H9 (cell line): ENCODE measurements at regions not wholly inside any gene's neighbourhood (a gene's known extent, or its start where the extent isn't known, plus 50 kb on each side); places are given as distances from the start of the nearest gene placed in this dataset.

Experiments used
- DNase-seq: peaks from one replicate; pipeline ENCODE4 v3.0.0-alpha.2; 2017
- H2AFZ ChIP-seq: one replicate; pipeline ENCODE4 v1.6.1; 2013; ENCODE audit warnings: mild to moderate bottlenecking, low read length, control low read depth, moderate library complexity
- H2AK5ac ChIP-seq: 2 replicates; pipeline ENCODE4 v1.6.1; 2013; ENCODE audit warnings: low read length, control low read depth, mixed read lengths; ENCODE audit not compliant: insufficient read length
- H2BK120ac ChIP-seq: one replicate; pipeline ENCODE4 v1.6.1; 2013; ENCODE audit warnings: low read depth, mild to moderate bottlenecking, low read length, control low read depth, inconsistent platforms; ENCODE audit not compliant: poor library complexity, severe bottlenecking
- H2BK12ac ChIP-seq: 2 replicates; pipeline ENCODE4 v1.6.1; 2013; ENCODE audit warnings: low read length, control low read depth, mixed read lengths, low read depth; ENCODE audit not compliant: insufficient read length
- H2BK15ac ChIP-seq: 2 replicates; pipeline ENCODE4 v1.6.1; 2013; ENCODE audit warnings: low read depth, low read length, control low read depth
- H2BK20ac ChIP-seq: one replicate; pipeline ENCODE4 v1.6.1; 2013; ENCODE audit warnings: low read depth, mild to moderate bottlenecking, low read length, control low read depth, inconsistent platforms; ENCODE audit not compliant: poor library complexity, severe bottlenecking
- H2BK5ac ChIP-seq: 2 replicates; pipeline ENCODE4 v1.6.1; 2013; ENCODE audit warnings: low read length, control low read depth, mixed read lengths; ENCODE audit not compliant: insufficient read length
- H3K14ac ChIP-seq: 2 replicates; pipeline ENCODE4 v1.6.1; 2013; ENCODE audit warnings: low read length, control low read depth; ENCODE audit not compliant: insufficient read depth
- H3K18ac ChIP-seq: 2 replicates; pipeline ENCODE4 v1.6.1; 2013; ENCODE audit warnings: low read depth, mild to moderate bottlenecking, mixed read lengths, low read length, control low read depth; ENCODE audit not compliant: insufficient read length
- H3K23ac ChIP-seq: 2 replicates; pipeline ENCODE4 v1.6.1; 2013; ENCODE audit warnings: low read length, control low read depth, mixed read lengths, low read depth; ENCODE audit not compliant: insufficient read length
- H3K23me2 ChIP-seq: 2 replicates; pipeline ENCODE4 v1.6.1; 2013; ENCODE audit warnings: low read depth, mild to moderate bottlenecking, mixed read lengths, low read length, control low read depth; ENCODE audit not compliant: insufficient read length, poor library complexity, severe bottlenecking
- H3K27ac ChIP-seq: 2 replicates; pipeline ENCODE4 v1.5.1; 2013; ENCODE audit warnings: low read length, control low read depth, mixed read lengths, low read depth; ENCODE audit not compliant: insufficient read length
- H3K27me3 ChIP-seq: 2 replicates; pipeline ENCODE4 v1.6.1; 2013; ENCODE audit warnings: low read length, control low read depth, inconsistent platforms; ENCODE audit not compliant: insufficient read depth
- H3K4ac ChIP-seq: 2 replicates; pipeline ENCODE4 v1.6.1; 2013; ENCODE audit warnings: low read depth, mild to moderate bottlenecking, control low read depth, inconsistent platforms, low read length, moderate library complexity
- H3K4me1 ChIP-seq: 2 replicates; pipeline ENCODE4 v1.6.1; 2013; ENCODE audit warnings: low read length, control low read depth, inconsistent platforms; ENCODE audit not compliant: insufficient read depth
- H3K4me2 ChIP-seq: 2 replicates; pipeline ENCODE4 v1.6.1; 2013; ENCODE audit warnings: low read length, control low read depth, mixed read lengths; ENCODE audit not compliant: insufficient read length, insufficient read depth
- H3K56ac ChIP-seq: 2 replicates; pipeline ENCODE4 v1.6.1; 2013; ENCODE audit warnings: low read depth, mild to moderate bottlenecking, mixed read lengths, low read length, control low read depth; ENCODE audit not compliant: insufficient read length
- H3K79me1 ChIP-seq: 2 replicates; pipeline ENCODE4 v1.6.1; 2013; ENCODE audit warnings: low read depth, mild to moderate bottlenecking, moderate library complexity, low read length, control low read depth, inconsistent platforms; ENCODE audit not compliant: insufficient read depth, poor library complexity, severe bottlenecking
- H3K79me2 ChIP-seq: 2 replicates; pipeline ENCODE4 v1.6.1; 2013; ENCODE audit warnings: low read length, control low read depth, inconsistent platforms; ENCODE audit not compliant: insufficient read depth
- H3K9ac ChIP-seq: 2 replicates; pipeline ENCODE4 v1.6.1; 2013; ENCODE audit warnings: low read length, control low read depth, mixed read lengths; ENCODE audit not compliant: insufficient read length; ENCODE audit errors: extremely low read depth
- H3K9me3 ChIP-seq: one replicate; pipeline ENCODE4 v1.6.1; 2013; ENCODE audit warnings: low read depth, low read length, inconsistent platforms; ENCODE audit not compliant: control insufficient read depth
- H3T11ph ChIP-seq: one replicate; pipeline ENCODE4 v1.6.1; 2013; ENCODE audit warnings: mild to moderate bottlenecking, low read length, control low read depth, inconsistent platforms
- H4K20me1 ChIP-seq: one replicate; pipeline ENCODE4 v1.6.1; 2013; ENCODE audit not compliant: control insufficient read depth, insufficient read length, insufficient read depth
- H4K5ac ChIP-seq: 2 replicates; pipeline ENCODE4 v1.6.1; 2013; ENCODE audit warnings: low read depth, mild to moderate bottlenecking, mixed read lengths, low read length, control low read depth; ENCODE audit not compliant: insufficient read length
- H4K8ac ChIP-seq: replicated peaks from 2 replicates; pipeline ENCODE4 v1.6.1; 2013; ENCODE audit warnings: low read length, control low read depth, mixed read lengths, low read depth; ENCODE audit not compliant: insufficient read length
- H4K91ac ChIP-seq: 2 replicates; pipeline ENCODE4 v1.6.1; 2013; ENCODE audit warnings: low read depth, mild to moderate bottlenecking, moderate library complexity, mixed read lengths, low read length, control low read depth; ENCODE audit not compliant: insufficient read length
- H3K27ac Mint-ChIP-seq, 3 experiments: 2 replicates in 2 of 3; 3 replicates in 1 of 3; pipeline ENCODE4 v1.8.0; 2020 to 2021; ENCODE audit warnings: mixed read lengths in 3 of 3, mild to moderate bottlenecking in 1 of 3, moderate library complexity in 1 of 3
- H3K27me3 Mint-ChIP-seq: 2 replicates; pipeline ENCODE4 v1.8.0; 2021; ENCODE audit warnings: low read depth, mild to moderate bottlenecking, moderate library complexity, mixed read lengths
- H3K36me3 Mint-ChIP-seq, 3 experiments: 2 replicates in 2 of 3; 3 replicates in 1 of 3; pipeline ENCODE4 v1.8.0; 2020 to 2021; ENCODE audit warnings: low read depth in 3 of 3, mixed read lengths in 3 of 3; ENCODE audit not compliant: insufficient read depth in 1 of 3
- H3K4me1 Mint-ChIP-seq, 2 experiments: 2 replicates each; pipeline ENCODE4 v1.8.0; 2020; ENCODE audit warnings: mixed read lengths in 2 of 2
- H3K4me3 Mint-ChIP-seq, 2 experiments: 2 replicates in 1 of 2; 3 replicates in 1 of 2; pipeline ENCODE4 v1.8.0; 2020 to 2021; ENCODE audit warnings: mild to moderate bottlenecking in 2 of 2, mixed read lengths in 2 of 2, moderate library complexity in 1 of 2
- H3K9me3 Mint-ChIP-seq, 2 experiments: 2 replicates in 1 of 2; 3 replicates in 1 of 2; pipeline ENCODE4 v1.8.0; 2020; ENCODE audit warnings: mild to moderate bottlenecking in 2 of 2, mixed read lengths in 2 of 2, moderate library complexity in 1 of 2
- WGBS: extraction: QIAGEN DNeasy Blood & Tissue Kit; methylation state at CpG from one replicate; pipeline ENCODE4 v1.1.7; 2013; ENCODE audit warnings: missing lambda C conversion rate, low lambda C conversion rate, mixed read lengths; ENCODE audit not compliant: insufficient read length; ENCODE audit errors: extremely low coverage; 5-methylcytosine and 5-hydroxymethylcytosine counted together
- TF ChIP-seq, protein P1 (sequence below): fragments of 200-600 bp; sonication (generic); conservative IDR thresholded peaks from 3 replicates; pipeline ENCODE4 v1.8.0; 2021; ENCODE audit warnings: antibody characterized with exemption, mild to moderate bottlenecking

DNA sequence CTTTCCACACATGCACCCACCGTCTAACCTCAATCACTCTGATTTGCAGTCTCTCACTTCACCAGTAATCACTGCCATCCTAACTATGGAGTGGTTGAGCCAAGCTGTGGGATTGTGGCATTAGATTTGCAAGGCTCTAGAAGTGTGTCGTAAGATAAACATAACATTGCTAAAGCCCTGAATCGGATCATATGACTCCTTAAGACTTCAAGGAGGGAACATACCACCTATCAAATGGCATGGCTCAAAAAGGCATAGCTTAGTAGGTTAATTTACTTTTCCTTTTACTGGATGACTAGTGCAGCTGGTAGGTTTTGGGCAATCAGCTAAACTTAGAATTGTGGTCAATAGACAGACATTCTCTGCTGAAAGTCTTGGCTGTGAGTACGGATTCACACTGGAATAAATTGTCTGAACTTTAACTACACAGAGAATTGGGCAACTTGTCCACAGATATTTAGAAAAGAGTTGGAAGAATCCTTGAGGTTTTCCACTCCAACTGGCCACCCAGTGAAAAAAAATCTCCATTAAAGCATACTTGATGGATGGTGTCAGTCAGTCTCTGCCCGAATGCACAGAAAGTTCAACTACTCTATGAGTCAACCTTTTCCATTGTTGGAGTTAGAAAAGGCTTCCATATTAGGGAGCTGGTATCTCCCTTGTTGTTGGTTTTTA, 476.7 kb upstream of the CBLB start:
- H3K27ac Mint-ChIP-seq: no peak overlapping the region
- H3K27me3 ChIP-seq: no peaks in the 10 kb centered on the region
- H3K27ac ChIP-seq: no peak overlapping the region
- H3K23me2 ChIP-seq: no peaks in the 10 kb centered on the region
- H3K4me2 ChIP-seq: no peak overlapping the region
- WGBS: no CpG with 5 or more reads among the region's 5 CpGs
- H2BK15ac ChIP-seq: no peak overlapping the region
- H3K27me3 Mint-ChIP-seq: no peaks in the 10 kb centered on the region
- no peak overlapping the region for H4K8ac ChIP-seq
- H4K5ac ChIP-seq: no peak overlapping the region
- H3K23ac ChIP-seq: no peak overlapping the region
- H3K9me3 ChIP-seq: no peaks in the 10 kb centered on the region
- H3K14ac ChIP-seq: no peak overlapping the region
- H3K79me1 ChIP-seq: no peaks in the 10 kb centered on the region
- H3K79me2 ChIP-seq: no peaks in the 10 kb centered on the region
- H3K9me3 Mint-ChIP-seq: no peaks in the 10 kb centered on the region
- TF ChIP-seq, protein P1, sequence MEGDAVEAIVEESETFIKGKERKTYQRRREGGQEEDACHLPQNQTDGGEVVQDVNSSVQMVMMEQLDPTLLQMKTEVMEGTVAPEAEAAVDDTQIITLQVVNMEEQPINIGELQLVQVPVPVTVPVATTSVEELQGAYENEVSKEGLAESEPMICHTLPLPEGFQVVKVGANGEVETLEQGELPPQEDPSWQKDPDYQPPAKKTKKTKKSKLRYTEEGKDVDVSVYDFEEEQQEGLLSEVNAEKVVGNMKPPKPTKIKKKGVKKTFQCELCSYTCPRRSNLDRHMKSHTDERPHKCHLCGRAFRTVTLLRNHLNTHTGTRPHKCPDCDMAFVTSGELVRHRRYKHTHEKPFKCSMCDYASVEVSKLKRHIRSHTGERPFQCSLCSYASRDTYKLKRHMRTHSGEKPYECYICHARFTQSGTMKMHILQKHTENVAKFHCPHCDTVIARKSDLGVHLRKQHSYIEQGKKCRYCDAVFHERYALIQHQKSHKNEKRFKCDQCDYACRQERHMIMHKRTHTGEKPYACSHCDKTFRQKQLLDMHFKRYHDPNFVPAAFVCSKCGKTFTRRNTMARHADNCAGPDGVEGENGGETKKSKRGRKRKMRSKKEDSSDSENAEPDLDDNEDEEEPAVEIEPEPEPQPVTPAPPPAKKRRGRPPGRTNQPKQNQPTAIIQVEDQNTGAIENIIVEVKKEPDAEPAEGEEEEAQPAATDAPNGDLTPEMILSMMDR: no peak
- H2AFZ ChIP-seq: peak overlapping the region; percentile 42
- H3K4me1 Mint-ChIP-seq: peaks cover 5 to 8% of the 10 kb centered on the region in 2 experiments
- no peaks in the 10 kb centered on the region for H4K20me1 ChIP-seq
- no peaks in the 10 kb centered on the region for H3K4me1 ChIP-seq
- H3K9ac ChIP-seq: no peak overlapping the region
- no peak overlapping the region for H3K4ac ChIP-seq
- H3K18ac ChIP-seq: no peak overlapping the region
- H3K36me3 Mint-ChIP-seq: no peaks in the 10 kb centered on the region
- H2BK20ac ChIP-seq: no peak overlapping the region
- no peak overlapping the region for H2BK12ac ChIP-seq
- no peak overlapping the region for H2AK5ac ChIP-seq
- H3K56ac ChIP-seq: no peak overlapping the region
- H2BK5ac ChIP-seq: no peak overlapping the region
- H3T11ph ChIP-seq: no peak overlapping the region
- no peak overlapping the region for H2BK120ac ChIP-seq
- DNase-seq: no peak
- H3K4me3 Mint-ChIP-seq: no peak overlapping the region
- no peak overlapping the region for H4K91ac ChIP-seq
